ENCODE measurements at regions not wholly inside any gene's neighbourhood (a gene's known extent, or its start where the extent isn't known, plus 50 kb on each side); places are given as distances from the start of the nearest gene placed in this dataset.
"Not testable (repeated sequence)": the region's sequence is repeated elsewhere in the genome, so short reads cannot be mapped to it uniquely, and the experiment has no call there.

DNA sequence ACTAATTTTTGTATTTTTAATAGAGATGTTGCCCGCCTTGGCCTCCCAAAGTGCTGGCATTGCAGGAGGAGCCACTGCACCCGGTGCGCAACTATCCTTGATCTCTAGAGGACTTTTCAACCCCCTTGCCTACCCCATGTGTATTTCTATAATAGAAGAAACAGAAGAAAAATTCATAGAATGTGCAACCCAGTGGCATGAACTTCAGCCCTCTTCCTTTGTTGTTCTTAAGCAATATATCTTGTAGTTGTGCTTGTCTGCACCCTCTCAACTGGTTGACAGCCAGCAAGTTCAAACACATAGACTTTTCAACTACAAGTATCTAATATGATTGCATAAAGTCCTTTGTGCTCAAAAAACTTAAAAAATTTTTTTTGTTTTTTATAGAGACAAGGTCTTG lies 72.3 kb upstream of the NCOA3 start:
- no peak for TF ChIP-seq EZH2 (IDR thresholded peaks at IDR 0.05; ENCODE audit: borderline replicate concordance, low read length)
- TF ChIP-seq, protein P1, sequence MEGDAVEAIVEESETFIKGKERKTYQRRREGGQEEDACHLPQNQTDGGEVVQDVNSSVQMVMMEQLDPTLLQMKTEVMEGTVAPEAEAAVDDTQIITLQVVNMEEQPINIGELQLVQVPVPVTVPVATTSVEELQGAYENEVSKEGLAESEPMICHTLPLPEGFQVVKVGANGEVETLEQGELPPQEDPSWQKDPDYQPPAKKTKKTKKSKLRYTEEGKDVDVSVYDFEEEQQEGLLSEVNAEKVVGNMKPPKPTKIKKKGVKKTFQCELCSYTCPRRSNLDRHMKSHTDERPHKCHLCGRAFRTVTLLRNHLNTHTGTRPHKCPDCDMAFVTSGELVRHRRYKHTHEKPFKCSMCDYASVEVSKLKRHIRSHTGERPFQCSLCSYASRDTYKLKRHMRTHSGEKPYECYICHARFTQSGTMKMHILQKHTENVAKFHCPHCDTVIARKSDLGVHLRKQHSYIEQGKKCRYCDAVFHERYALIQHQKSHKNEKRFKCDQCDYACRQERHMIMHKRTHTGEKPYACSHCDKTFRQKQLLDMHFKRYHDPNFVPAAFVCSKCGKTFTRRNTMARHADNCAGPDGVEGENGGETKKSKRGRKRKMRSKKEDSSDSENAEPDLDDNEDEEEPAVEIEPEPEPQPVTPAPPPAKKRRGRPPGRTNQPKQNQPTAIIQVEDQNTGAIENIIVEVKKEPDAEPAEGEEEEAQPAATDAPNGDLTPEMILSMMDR (IDR thresholded peaks at IDR 0.05; ENCODE audit: low read length): no peak
- peaks cover 6% of the 10 kb centered on the region for H3K9me3 ChIP-seq (ENCODE audit: low read length)
- no peak overlapping the region for H3K4me3 ChIP-seq (ENCODE audit: low read depth, low read length, poor library complexity, severe bottlenecking)
- peak overlapping the region; percentile 72 for H3K27ac ChIP-seq (ENCODE audit: low read depth, low read length, poor library complexity, severe bottlenecking)
- H3K79me2 ChIP-seq (ENCODE audit: insufficient read depth, low read length): no peaks in the 10 kb centered on the region
- H3K27me3 ChIP-seq (ENCODE audit: insufficient read depth, low read length): no peaks in the 10 kb centered on the region
- H3K36me3 ChIP-seq (ENCODE audit: insufficient read depth, low read length): peaks cover 66% of the 10 kb centered on the region
- no peak overlapping the region for H3K4me2 ChIP-seq (ENCODE audit: low read length)
- H3K4me1 ChIP-seq (ENCODE audit: insufficient read depth, low read length, severe bottlenecking): peaks cover 55% of the 10 kb centered on the region
- peaks cover 5% of the 10 kb centered on the region for H3F3A ChIP-seq (ENCODE audit: insufficient read depth, low read length)
- H3K9me2 ChIP-seq (ENCODE audit: low read depth, low read length): no peaks in the 10 kb centered on the region
- H4K20me1 ChIP-seq (ENCODE audit: insufficient read depth, low read length): no peaks in the 10 kb centered on the region
- no peak overlapping the region for H3K9ac ChIP-seq (ENCODE audit: low read length)
- no peak overlapping the region for H2AFZ ChIP-seq (ENCODE audit: low read length)

DNA sequence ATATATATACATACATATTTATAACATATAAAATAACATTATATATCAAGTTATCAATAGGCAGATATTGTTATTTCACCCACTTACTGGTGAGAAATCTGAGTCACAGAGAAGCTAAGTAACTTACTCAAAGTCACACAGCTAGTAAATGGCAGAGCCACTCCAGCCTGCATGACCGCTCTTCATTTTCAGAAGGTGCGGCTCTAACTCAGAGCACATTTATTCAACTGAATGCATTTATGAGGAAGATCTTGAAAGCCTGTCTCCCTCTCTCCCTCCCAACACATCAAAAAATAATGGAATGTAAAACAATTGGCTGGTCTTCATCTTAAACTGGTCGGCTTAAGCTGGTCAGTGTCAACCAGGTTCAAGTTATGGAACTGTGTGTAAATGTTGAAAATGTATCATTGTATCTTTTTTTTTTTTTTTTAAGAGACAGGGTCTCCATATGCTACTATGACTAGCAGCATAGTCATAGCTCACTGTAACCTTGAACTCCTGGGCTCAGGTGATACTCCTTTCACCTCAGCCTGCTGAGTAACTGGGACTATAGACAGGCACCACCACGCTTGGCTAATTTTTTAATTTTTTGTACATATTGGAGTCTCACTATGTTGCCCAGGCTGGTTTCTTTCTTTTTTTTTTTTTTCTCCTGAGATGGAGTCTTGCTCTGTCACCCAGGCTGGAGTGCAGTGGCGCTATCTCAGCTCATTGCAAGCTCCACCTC lies 70.7 kb upstream of the NCOA3 start:
- peak overlapping the region; percentile 94 for H3K27ac ChIP-seq (ENCODE audit: low read depth, low read length, poor library complexity, severe bottlenecking)
- H2AFZ ChIP-seq (ENCODE audit: low read length): no peak overlapping the region
- H4K20me1 ChIP-seq (ENCODE audit: insufficient read depth, low read length): no peaks in the 10 kb centered on the region
- peaks cover 5% of the 10 kb centered on the region for H3F3A ChIP-seq (ENCODE audit: insufficient read depth, low read length)
- TF ChIP-seq EZH2 (IDR thresholded peaks at IDR 0.05; ENCODE audit: borderline replicate concordance, low read length): no peak
- TF ChIP-seq, protein P1 (IDR thresholded peaks at IDR 0.05; ENCODE audit: low read length): no peak
- no peak overlapping the region for H3K4me2 ChIP-seq (ENCODE audit: low read length)
- no peaks in the 10 kb centered on the region for H3K27me3 ChIP-seq (ENCODE audit: insufficient read depth, low read length)
- H3K4me1 ChIP-seq (ENCODE audit: insufficient read depth, low read length, severe bottlenecking): peaks cover 70% of the 10 kb centered on the region
- peaks cover 63% of the 10 kb centered on the region for H3K36me3 ChIP-seq (ENCODE audit: insufficient read depth, low read length)
- H3K9me2 ChIP-seq (ENCODE audit: low read depth, low read length): no peaks in the 10 kb centered on the region
- no peak overlapping the region for H3K9ac ChIP-seq (ENCODE audit: low read length)
- peaks cover 6% of the 10 kb centered on the region for H3K9me3 ChIP-seq (ENCODE audit: low read length)
- no peaks in the 10 kb centered on the region for H3K79me2 ChIP-seq (ENCODE audit: insufficient read depth, low read length)
- H3K4me3 ChIP-seq (ENCODE audit: low read depth, low read length, poor library complexity, severe bottlenecking): no peak overlapping the region

DNA sequence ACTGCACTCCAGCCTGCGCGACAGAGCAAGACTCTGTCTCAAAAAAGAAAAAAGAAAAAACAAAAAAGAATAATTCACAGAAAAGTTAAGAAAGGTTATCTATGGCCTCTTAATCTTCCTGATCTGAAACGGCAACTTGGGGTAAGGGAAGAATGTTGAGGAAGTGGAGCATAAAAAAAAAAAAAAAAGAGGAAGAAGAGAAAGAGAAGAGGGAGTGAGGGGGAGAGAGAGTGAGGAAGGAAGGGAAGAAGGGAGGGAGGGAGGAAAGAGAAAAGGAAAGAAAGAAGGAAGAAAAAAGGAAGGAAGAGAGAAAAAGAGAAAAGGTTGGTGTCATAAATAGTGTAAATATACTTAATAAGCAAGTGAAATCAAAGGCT lies 68.9 kb upstream of the NCOA3 start:
- Histone ChIP-seq H4K20me1 (ENCODE audit: insufficient read depth, low read length) (no peaks in the 10 kb centered on the region), H3K79me2 (ENCODE audit: insufficient read depth, low read length) (no peaks in the 10 kb centered on the region), H3K4me3 (ENCODE audit: low read depth, low read length, poor library complexity, severe bottlenecking) (no peak overlapping the region), H3K27me3 (ENCODE audit: insufficient read depth, low read length) (no peaks in the 10 kb centered on the region), H3K9me3 (ENCODE audit: low read length) (no peaks in the 10 kb centered on the region), H3K4me2 (ENCODE audit: low read length) (peak overlapping the region; percentile 57; the same call in 1 of the 2 replicates), H3K4me1 (ENCODE audit: insufficient read depth, low read length, severe bottlenecking) (peaks cover 68% of the 10 kb centered on the region), H3K36me3 (ENCODE audit: insufficient read depth, low read length) (peaks cover 45% of the 10 kb centered on the region), H3K9ac (ENCODE audit: low read length) (peak overlapping the region; percentile 50; the same call in 1 of the 2 replicates), H3F3A (ENCODE audit: insufficient read depth, low read length) (peaks cover 8% of the 10 kb centered on the region), H2AFZ (ENCODE audit: low read length) (no peak overlapping the region), H3K9me2 (ENCODE audit: low read depth, low read length) (no peaks in the 10 kb centered on the region), H3K27ac (ENCODE audit: low read depth, low read length, poor library complexity, severe bottlenecking) (peak overlapping the region; percentile 94)
- TF ChIP-seq, protein P1 (IDR thresholded peaks at IDR 0.05; ENCODE audit: low read length): no peak
- TF ChIP-seq EZH2 (IDR thresholded peaks at IDR 0.05; ENCODE audit: borderline replicate concordance, low read length): no peak

DNA sequence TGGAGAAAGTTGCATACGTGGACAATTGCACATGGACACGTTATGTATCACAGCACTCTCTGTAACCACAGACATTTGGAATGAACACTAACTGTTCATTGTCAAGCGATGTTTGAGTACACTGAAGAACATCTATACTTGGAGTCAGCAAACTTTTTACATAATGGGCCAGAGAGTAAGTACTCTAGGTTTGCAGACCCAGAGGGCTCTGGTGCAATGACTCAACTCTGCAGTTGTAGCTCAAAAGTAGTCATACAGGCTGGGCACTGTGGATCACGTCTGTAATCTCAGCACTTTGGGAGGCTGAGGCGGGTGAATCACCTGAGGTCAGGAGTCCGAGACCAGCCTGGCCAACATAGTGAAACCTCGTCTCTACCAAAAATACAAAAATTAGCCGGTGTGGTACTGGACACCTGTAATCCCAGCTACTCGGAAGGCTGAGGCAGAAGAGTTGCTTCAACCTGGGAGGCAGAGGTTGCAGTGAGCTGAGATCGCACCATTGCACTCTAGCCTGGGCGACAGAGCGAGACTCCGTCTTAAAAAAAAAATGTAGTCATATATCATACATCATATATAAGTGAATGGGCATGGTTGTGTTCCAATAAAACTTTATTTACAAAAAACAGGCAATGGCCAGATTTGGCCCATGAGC lies 67.4 kb upstream of the NCOA3 start:
- peak overlapping the region; percentile 94 for H3K27ac ChIP-seq (ENCODE audit: low read depth, low read length, poor library complexity, severe bottlenecking)
- peak overlapping the region; percentile 28; the same call in 1 of the 2 replicates for H3K9ac ChIP-seq (ENCODE audit: low read length)
- H3K9me3 ChIP-seq (ENCODE audit: low read length); H3K9me2 ChIP-seq (ENCODE audit: low read depth, low read length); H3F3A ChIP-seq (ENCODE audit: insufficient read depth, low read length); H3K79me2 ChIP-seq (ENCODE audit: insufficient read depth, low read length); H2AFZ ChIP-seq (ENCODE audit: low read length); H4K20me1 ChIP-seq (ENCODE audit: insufficient read depth, low read length); H3K4me3 ChIP-seq (ENCODE audit: low read depth, low read length, poor library complexity, severe bottlenecking); H3K27me3 ChIP-seq (ENCODE audit: insufficient read depth, low read length): not testable (repeated sequence)
- H3K4me2 ChIP-seq (ENCODE audit: low read length): peak overlapping the region; percentile 57
- H3K36me3 ChIP-seq (ENCODE audit: insufficient read depth, low read length): peaks cover 33% of the 10 kb centered on the region
- H3K4me1 ChIP-seq (ENCODE audit: insufficient read depth, low read length, severe bottlenecking): peaks cover 70% of the 10 kb centered on the region

Data from OCI-LY1 (cell line).